Activated T-helper 1 cell treated with anti-CD3 and anti-CD28 coated beads, Interleukin-2, amount 50 U/mL, for 16 hours (primary cell): ENCODE measurements at regions not wholly inside any gene's neighbourhood (a gene's known extent, or its start where the extent isn't known, plus 50 kb on each side); places are given as distances from the start of the nearest gene placed in this dataset.
"Not testable (repeated sequence)": the region's sequence is repeated elsewhere in the genome, so short reads cannot be mapped to it uniquely, and the experiment has no call there.

Experiments used
- DNase-seq, 2 donors: peaks; one replicate each; pipeline ENCODE4 v3.0.0-alpha.2; 2020; ENCODE audit warnings: low read depth in 1 of 2, low spot score in 1 of 2

GRCh38 chr6:141783585-141783984, 349.1 kb upstream of the GJE1 start:
- no peak for DNase-seq

GRCh38 chr6:141780296-141780695, 352.4 kb upstream of the GJE1 start:
- no peak for DNase-seq

GRCh38 chr6:141764388-141764787, 368.3 kb upstream of the GJE1 start:
- DNase-seq: no peak

- no peak for DNase-seq
Observed at GRCh38 chr6:141758430-141758829, 374.3 kb upstream of the GJE1 start.

- no peak for DNase-seq
Observed at GRCh38 chr6:141753180-141753579, 379.5 kb upstream of the GJE1 start.

GRCh38 chr6:141752677-141753076, 380.0 kb upstream of the GJE1 start:
- DNase-seq: no peak

- DNase-seq: not testable (repeated sequence)
Observed at GRCh38 chr6:141746324-141746723, 386.4 kb upstream of the GJE1 start.

GRCh38 chr6:141744971-141745370, 387.8 kb upstream of the GJE1 start:
- no peak for DNase-seq

GRCh38 chr6:141744194-141744925, 388.4 kb upstream of the GJE1 start:
- no peak for DNase-seq

- DNase-seq: no peak
Observed at GRCh38 chr6:141736104-141736503, 396.6 kb upstream of the GJE1 start.

GRCh38 chr6:141735126-141735525, 397.6 kb upstream of the GJE1 start:
- no peak for DNase-seq

GRCh38 chr6:141734071-141734840, 398.5 kb upstream of the GJE1 start:
- DNase-seq: no peak

- DNase-seq: no peak
Observed at GRCh38 chr6:141729146-141729545, 403.6 kb upstream of the GJE1 start.

GRCh38 chr6:141728330-141728729, 404.4 kb upstream of the GJE1 start:
- DNase-seq: no peak

- no peak for DNase-seq
Observed at GRCh38 chr6:141726248-141726647, 406.5 kb upstream of the GJE1 start.

- no peak for DNase-seq
Observed at GRCh38 chr6:141724731-141725130, 408.0 kb upstream of the GJE1 start.

- DNase-seq: no peak
Observed at GRCh38 chr6:141719476-141719875, 413.2 kb upstream of the GJE1 start.

GRCh38 chr6:141705431-141705830, 427.3 kb upstream of the GJE1 start:
- DNase-seq: no peak

- no peak for DNase-seq
Observed at GRCh38 chr6:141704151-141704550, 428.6 kb upstream of the GJE1 start.

GRCh38 chr6:141701732-141702131, 431.0 kb upstream of the GJE1 start:
- no peak for DNase-seq

GRCh38 chr6:141700819-141701218, 431.9 kb upstream of the GJE1 start:
- DNase-seq: no peak

GRCh38 chr6:141688916-141689315, 443.8 kb upstream of the GJE1 start:
- no peak for DNase-seq

GRCh38 chr6:141685416-141685815, 447.3 kb upstream of the GJE1 start:
- no peak for DNase-seq
